HG03469 (cell line): ENCODE measurements at regions not wholly inside any gene's neighbourhood (a gene's known extent, or its start where the extent isn't known, plus 50 kb on each side); places are given as distances from the start of the nearest gene placed in this dataset.
"Not testable (repeated sequence)": the region's sequence is repeated elsewhere in the genome, so short reads cannot be mapped to it uniquely, and the experiment has no call there.

ENCODE experiments used
- ATAC-seq: cut with Tn5 transposase; IDR thresholded peaks from one replicate; pipeline ENCODE4 v1.9.1; 2021; ENCODE audit warnings: mild to moderate bottlenecking, moderate library complexity, moderate number of reproducible peaks; ENCODE audit not compliant: unreplicated experiment

DNA sequence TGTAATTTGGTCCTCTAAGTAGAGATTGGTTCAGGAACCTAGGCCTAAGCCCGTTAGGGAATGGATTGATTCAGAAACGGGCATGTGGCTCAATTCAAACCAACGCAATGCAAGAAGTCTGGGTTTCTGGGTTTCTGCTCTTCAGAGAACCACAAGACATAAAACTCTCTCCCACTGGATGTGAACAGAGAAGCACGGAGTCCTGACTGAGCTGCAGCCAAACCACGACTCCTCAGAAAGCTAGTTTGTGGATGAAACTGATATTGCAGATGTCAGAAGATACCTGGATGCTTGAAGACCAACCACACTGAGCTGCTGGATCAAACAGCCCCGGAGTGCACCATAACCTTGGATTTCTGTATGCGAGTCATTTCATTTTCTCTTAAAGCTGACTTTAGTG, 50.0 kb downstream of the SOD2 start:
- ATAC-seq: no peak

GRCh38 chr6:159642481-159642880, 50.6 kb downstream of the SOD2 start:
- ATAC-seq: no peak

GRCh38 chr6:159640722-159641482, 52.1 kb downstream of the SOD2 start:
- no peak for ATAC-seq

DNA sequence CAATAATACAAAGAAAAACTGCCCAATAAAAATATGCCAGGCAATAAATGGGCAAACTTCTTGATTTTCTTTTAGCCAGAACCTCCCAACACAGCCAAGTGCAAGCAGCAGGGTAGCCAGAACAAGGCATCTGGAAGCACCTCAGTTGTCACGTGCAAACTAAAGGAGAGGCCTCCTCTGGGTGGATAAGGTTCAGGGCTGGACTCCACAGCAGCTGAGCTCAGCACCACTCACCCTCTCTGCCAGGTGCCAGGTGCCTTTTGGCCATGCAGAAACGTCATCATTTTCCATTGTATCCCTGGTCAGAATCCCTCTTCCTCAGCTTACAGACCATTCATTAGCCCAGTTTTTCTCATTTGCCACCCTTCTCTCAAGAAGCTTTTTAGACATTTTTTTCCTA, 52.7 kb downstream of the SOD2 start:
- ATAC-seq: no peak

DNA sequence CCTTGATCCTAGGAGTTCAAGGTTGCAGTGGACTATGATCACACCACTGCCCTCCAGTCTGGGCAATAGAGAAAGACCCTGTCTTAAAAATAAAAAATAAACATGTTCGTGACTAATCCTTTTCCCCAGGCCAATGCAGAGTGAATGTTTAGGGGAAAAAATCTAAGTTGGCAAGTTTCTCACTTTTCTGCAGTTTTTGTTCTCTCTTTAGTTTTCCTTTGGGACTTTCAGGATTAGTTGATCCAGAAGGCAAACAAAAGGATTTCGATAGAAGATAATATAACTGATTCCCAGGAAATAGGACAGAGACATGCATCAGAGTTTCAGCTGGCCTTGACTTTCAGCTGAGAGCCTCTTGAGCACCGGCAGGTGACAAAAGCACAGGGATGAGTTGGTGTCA, 53.3 kb downstream of the SOD2 start:
- no peak for ATAC-seq

- ATAC-seq: no peak
Measured at GRCh38 chr6:159633196-159633595, 59.8 kb downstream of the SOD2 start.

DNA sequence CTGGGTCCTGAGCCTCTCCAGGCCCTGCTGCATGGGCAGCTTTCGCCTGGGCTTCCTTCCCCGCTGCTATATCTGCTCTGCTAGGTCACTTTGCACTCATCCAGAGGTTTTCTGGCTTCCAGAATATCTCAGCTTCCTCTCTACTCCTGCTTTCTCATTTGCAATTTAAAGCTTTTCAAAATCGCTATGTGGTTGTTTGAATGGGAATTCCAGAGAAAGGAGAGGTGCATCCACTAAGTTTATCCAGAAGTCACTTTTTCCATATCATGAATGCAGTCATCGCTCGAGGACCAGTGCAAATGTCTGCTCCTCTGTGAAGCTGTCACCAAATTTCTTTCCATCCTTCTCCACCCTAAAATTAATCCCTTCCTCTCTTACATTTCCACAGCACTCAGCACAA, 61.2 kb downstream of the SOD2 start:
- ATAC-seq: no peak

GRCh38 chr6:159627939-159628338, 65.1 kb downstream of the SOD2 start:
- ATAC-seq: no peak

DNA sequence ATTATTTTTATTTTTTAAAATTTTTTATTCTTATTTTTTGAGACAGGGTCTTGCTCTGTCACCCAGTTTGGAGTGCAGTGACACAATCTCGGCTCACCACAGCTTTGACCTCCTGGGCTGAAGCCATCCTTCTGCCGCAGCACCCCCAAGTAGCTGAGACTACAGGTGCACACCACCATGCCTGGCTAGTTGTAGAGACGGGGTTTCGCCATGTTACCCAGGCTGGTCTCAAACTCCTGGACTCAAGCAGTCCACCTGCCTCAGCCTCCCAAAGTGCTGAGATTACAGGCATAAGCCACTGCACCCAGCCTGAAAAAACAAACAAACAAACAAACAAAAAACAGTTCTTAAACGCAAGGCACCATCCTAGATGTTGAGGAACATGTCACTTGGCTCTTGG, 66.5 kb downstream of the SOD2 start:
- not testable (repeated sequence) for ATAC-seq

- no peak for ATAC-seq
Measured at GRCh38 chr6:159623156-159623555, 69.9 kb downstream of the SOD2 start.

GRCh38 chr6:159620947-159621346, 72.1 kb downstream of the SOD2 start:
- no peak for ATAC-seq

- ATAC-seq: no peak
Measured at GRCh38 chr6:159617444-159617843, 75.6 kb downstream of the SOD2 start.

DNA sequence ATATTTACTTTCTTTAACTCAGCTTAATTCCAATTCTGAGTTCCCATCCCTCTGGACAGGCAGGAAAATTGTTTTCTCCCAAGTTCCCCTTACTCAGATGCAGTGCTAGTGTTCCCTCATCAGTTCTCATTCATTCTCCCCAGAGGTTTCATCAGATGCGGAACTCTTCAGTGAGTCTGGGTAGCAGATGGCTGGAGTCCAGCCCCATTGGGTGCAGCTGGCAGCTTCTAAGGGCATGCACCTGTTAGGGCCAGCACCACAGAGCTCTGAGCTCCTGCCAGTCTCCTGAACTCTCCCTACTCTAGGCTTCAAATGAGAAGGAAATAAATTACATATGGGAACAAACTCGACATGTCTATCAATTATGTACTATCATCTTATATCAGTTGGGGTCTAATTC, 76.6 kb downstream of the SOD2 start:
- ATAC-seq: no peak

GRCh38 chr6:159615918-159616317, 77.1 kb downstream of the SOD2 start:
- no peak for ATAC-seq

GRCh38 chr6:159610881-159611280, 82.2 kb downstream of the SOD2 start:
- no peak for ATAC-seq

DNA sequence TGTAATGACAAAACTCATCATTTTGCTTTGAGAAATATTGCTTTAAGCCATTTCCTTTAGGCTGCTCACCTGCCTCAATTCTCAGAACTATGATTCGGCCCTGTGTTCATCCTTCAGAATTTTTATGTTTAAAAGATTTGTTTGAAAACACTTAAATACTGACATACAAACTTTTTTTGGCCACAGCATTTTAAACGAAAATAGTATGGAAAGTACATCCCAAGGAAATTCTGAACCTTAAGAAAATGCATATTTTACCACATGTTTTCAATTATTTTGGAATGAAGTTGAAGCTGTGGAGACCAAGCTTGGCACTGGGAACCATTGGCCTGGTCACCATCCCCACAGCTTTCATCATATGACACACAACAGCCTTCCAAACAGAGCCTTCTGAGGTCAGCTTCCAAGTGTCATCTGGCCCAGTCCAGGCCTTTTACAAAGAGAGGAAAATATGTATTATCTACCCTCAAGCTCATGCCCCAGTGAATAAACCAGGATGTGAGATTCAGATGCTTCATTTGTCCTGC, 83.3 kb downstream of the SOD2 start:
- no peak for ATAC-seq

DNA sequence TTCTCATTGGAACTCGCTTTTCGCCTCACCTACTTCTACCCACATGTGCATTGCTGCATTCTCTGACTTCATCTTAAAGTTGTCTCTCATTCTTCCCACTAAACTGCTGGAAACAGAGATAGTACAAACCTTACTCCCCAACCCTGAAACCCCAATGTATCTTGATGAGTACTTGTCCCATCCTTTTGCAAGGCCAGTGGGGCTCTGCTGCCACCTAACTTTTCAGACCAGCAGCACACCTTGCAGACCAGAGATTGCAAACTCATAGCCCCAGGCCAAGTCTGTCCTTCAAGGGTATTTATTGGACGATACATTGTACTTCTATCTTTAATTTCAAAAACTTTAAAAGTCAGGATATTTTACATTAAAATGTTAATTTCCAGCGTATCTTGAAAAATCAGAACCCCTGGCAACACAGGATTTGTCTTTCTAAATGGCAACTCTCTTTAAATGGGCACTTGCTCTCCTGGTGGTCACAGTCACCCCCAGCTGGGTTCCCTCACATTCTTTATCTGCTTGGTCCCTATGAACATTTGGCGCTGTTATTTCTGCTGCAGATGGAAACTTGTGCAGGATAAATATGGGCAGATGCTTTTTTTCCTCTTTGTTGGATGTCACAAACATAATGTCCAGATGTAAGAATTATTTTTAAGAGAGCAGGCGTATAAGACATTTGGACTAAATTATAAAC, 83.9 kb downstream of the SOD2 start:
- ATAC-seq: no peak

- ATAC-seq: no peak
Measured at GRCh38 chr6:159606786-159607185, 86.3 kb downstream of the SOD2 start.

DNA sequence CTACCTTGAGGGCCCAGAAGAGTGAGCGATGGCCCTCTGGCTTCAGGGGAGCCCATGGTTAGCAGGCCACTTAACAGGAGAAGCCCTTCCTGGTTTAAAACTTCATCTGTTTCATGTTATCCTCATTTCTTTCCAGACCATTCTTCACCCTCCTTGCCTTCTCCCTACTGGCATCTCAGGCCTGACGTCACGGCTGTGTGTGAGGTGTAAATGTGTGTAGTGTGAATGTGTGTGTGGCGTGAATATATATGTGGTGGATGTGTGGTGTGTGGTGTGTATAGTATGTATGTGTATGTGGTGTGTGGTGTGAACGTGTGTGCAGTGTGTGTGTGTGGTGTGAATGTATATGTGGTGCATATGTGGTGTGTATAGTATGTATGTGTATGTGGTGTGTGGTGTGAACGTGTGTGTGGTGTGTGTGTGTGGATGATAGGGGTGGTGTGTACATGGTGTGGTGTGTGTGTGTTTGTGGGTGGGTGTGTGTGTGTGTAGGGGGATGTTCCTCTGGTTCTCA, 88.5 kb downstream of the SOD2 start:
- ATAC-seq: no peak

DNA sequence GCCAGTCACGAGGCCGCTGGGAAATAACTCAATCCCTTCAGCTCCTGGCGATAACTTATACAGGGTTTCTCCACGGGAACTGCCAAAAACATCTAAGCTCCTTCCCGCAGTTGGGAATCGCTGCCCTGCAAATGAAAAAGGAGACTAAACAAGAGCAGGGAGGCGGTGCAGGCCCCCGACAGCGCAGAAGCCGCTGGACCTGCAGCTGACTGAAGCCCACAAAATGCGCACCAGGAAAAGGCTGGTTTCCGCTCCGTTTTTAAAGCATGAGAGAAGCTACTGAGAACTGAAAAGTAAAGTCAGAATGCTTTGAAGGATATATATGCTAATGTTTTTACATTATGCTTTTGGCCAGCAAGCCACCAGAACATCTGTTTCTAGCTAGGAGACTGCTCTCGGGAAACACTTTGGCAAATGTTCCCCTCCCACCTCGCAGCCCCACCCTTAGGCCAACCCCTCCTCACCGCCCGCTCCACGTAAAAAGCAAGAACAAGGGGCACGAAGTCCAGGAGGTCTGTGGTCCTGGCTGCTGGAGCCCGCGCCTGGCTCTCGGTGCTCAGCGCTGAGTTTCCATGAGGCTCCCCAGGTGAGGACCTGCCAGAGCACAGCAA, 90.5 kb downstream of the SOD2 start:
- ATAC-seq: no peak

DNA sequence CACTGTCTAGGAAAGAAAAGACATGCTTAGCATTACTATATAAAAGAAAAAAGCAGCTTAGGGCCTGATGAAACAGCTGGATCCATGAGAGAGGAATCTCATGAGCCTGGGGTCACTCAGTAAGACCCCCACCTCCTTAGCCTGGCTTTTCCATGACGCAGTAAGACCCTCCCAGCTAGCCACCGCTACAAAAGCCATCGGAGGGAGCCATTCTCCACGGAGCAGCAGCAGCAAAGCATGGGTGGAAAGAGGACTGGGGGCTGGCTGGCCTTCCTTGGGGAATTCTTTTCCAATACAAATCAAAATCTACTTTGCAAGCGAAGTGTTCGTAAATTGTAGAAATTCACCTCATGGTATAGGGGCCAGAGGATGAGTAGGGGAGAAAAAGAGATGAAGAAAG, 91.8 kb downstream of the SOD2 start:
- ATAC-seq: no peak

DNA sequence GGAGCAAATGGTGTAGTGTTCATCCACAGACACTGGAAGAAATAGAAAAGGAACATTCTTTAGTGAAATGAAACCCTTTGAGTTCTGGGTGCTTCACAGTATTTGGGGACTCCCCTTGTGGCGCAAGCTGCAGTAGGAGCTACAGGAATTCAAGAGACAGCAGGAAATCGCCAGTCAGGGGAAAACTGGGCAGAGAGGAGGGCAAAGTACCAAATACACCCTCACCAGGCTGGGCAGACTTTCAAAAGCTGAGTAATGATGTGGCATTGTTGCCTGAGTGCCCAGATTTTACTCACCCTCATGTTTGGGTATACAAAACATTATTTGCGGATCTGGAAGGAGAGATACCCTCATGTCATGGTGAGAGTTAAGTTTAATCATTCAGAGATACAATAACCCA, 97.9 kb downstream of the SOD2 start:
- ATAC-seq: no peak
